ENCODE measurements at regions not wholly inside any gene's neighbourhood (a gene's known extent, or its start where the extent isn't known, plus 50 kb on each side); places are given as distances from the start of the nearest gene placed in this dataset.

DNA sequence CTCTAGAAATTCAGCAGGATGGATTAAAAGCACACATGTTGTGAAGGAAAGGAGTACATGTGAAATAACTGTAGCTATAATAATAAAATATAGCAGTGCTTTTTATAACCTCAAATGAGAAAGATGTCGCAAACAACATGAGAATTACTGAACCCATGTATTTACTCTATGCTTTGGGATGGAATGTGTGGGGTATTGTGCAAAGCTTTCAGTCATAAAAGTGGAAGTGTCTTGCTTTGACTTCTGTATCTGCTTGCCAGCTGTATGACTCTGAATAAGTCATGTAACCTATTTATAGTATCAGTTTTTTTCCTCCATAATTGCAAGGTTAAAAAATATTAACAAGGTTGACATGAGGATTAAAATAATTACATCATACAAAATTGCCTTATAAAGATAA is 519.3 kb upstream of the CADM2 start:
- TF ChIP-seq POLR2AphosphoS5 (IDR thresholded peaks at IDR 0.05), result no peak
- no peak for TF ChIP-seq EP300 (IDR thresholded peaks at IDR 0.05)
- no peak for TF ChIP-seq POLR2A (IDR thresholded peaks at IDR 0.05)
- intact Hi-C loops (cut with DNase I), result no loop called here
- 69 to 79% methylated on average over 1 of the region's 1 CpG for WGBS, 2 donors

DNA sequence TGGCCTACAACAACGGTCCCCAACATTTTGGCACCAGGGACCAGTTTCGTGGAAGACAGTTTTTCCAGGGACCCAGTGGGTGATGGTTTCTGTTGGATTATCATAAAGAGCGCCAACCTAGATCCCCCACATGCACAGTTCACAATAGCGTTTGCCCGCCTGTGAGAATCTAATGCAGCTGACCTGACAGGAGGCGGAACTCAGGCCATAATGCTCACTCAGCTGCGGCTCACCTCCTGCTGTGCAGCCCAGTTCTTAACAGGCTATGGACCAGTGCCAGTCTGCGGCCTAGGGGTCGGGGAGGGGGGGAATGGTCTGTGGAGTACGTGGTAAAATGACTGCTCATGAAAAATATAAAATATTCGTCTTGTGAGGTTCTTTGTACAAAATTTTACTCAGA is 518.5 kb upstream of the CADM2 start:
- intact Hi-C loops (cut with DNase I), result no loop called here
- Histone ChIP-seq H3K9me3 (no peaks in the 10 kb centered on the region), H3K36me3 (no peaks in the 10 kb centered on the region), H3K4me3 (no peak overlapping the region), H3K27ac (no peak overlapping the region), H3K4me1 (no peaks in the 10 kb centered on the region), H3K27me3 (no peaks in the 10 kb centered on the region)
- TF ChIP-seq POLR2A (IDR thresholded peaks at IDR 0.05) (no peak), POLR2AphosphoS5 (IDR thresholded peaks at IDR 0.05) (no peak)
- TF ChIP-seq, protein P1, sequence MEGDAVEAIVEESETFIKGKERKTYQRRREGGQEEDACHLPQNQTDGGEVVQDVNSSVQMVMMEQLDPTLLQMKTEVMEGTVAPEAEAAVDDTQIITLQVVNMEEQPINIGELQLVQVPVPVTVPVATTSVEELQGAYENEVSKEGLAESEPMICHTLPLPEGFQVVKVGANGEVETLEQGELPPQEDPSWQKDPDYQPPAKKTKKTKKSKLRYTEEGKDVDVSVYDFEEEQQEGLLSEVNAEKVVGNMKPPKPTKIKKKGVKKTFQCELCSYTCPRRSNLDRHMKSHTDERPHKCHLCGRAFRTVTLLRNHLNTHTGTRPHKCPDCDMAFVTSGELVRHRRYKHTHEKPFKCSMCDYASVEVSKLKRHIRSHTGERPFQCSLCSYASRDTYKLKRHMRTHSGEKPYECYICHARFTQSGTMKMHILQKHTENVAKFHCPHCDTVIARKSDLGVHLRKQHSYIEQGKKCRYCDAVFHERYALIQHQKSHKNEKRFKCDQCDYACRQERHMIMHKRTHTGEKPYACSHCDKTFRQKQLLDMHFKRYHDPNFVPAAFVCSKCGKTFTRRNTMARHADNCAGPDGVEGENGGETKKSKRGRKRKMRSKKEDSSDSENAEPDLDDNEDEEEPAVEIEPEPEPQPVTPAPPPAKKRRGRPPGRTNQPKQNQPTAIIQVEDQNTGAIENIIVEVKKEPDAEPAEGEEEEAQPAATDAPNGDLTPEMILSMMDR (IDR thresholded peaks at IDR 0.05), result no peak
- no peak for DNase-seq
- WGBS, 2 donors, result 66 to 73% methylated on average over 11 of the region's 11 CpGs

More for the DNA sequence above, 519.3 kb upstream of the CADM2 start:
- Histone ChIP-seq H3K4me3 (no peak overlapping the region), H3K27me3 (no peaks in the 10 kb centered on the region), H3K9me3 (no peaks in the 10 kb centered on the region), H3K36me3 (no peaks in the 10 kb centered on the region), H3K27ac (no peak overlapping the region), H3K4me1 (no peaks in the 10 kb centered on the region)
- no peak for DNase-seq

DNA sequence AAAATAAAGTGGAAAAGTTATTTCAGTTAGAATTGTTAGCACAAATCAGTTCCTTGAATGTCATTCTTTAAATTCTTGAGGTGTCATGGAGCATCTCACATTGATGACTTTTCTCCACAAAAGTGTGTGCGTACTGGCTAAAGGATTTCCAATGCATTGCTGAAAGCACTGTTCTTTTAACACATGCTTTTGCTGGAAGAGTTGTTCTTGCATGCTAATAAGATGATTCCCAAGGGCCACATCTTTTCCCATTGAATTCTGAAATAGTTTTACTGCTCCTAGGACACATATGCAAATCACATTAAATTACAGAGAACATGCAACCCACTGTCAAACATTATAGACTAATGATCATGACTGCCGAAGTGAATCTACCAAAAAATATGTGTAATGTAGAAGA is 516.3 kb upstream of the CADM2 start:
- intact Hi-C loops (cut with DNase I), result no loop called here
- TF ChIP-seq, protein P1 (IDR thresholded peaks at IDR 0.05), result no peak
- no peak for TF ChIP-seq POLR2AphosphoS5 (IDR thresholded peaks at IDR 0.05)
- TF ChIP-seq POLR2A (IDR thresholded peaks at IDR 0.05), result no peak
- no peak for TF ChIP-seq EP300 (IDR thresholded peaks at IDR 0.05)
- Histone ChIP-seq H3K4me3 (no peak overlapping the region), H3K27ac (no peak overlapping the region), H3K4me1 (no peaks in the 10 kb centered on the region), H3K36me3 (no peaks in the 10 kb centered on the region), H3K27me3 (no peaks in the 10 kb centered on the region), H3K9me3 (peaks cover 0 to 3% (median 0%) of the 10 kb centered on the region in 4 donors)
- 87 to 96% methylated on average over 2 of the region's 2 CpGs for WGBS, 2 donors
- DNase-seq, result no peak

DNA sequence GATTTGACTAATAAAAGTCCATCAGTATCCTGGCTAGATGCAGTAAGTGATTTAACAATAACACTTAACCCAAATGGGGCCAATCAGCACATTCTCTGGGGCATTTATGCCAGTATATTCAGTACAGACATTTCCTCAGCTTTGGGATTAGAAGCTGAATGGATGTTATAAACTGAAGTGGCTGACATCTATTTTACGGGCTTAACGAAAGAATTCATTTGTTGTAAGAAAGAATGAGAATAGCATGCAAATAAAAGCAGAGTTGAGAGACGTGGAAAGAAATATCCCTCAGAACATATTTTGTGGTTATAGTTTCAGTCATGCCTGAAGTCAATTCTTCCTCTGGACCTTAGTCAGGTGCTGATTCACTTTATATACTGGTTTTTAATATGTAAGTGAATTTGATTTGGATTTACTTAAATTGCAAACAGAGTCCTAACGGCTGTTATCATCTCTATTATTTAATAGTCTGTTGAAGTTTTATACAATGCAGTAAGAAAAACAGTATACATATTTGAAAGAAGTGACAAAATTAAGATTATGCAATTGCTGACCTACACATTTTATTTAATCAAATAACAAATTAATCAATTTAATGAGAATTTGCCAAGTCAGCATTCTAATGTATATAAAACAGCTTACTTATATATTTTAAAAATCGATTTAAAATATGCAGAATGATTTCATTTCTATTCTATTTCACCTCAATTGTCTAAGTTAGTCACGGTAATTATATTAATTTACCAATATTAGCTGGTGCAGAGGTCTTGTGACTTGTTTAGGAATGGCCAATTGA is 513.9 kb upstream of the CADM2 start:
- no peaks in the 10 kb centered on the region for H3K4me1 ChIP-seq
- no peak overlapping the region for H3K27ac ChIP-seq
- H3K9me3 ChIP-seq, result peaks cover 0 to 3% (median 0%) of the 10 kb centered on the region in 4 donors
- intact Hi-C loops (cut with DNase I), result no loop called here
- H3K4me3 ChIP-seq, result no peak overlapping the region
- DNase-seq, result no peak
- WGBS, 2 donors, result 62 to 68% methylated on average over 6 of the region's 6 CpGs
- no peaks in the 10 kb centered on the region for H3K36me3 ChIP-seq
- TF ChIP-seq, protein P1 (IDR thresholded peaks at IDR 0.05), result no peak
- TF ChIP-seq POLR2A (IDR thresholded peaks at IDR 0.05), result no peak
- no peak for TF ChIP-seq EP300 (IDR thresholded peaks at IDR 0.05)
- no peak for TF ChIP-seq POLR2AphosphoS5 (IDR thresholded peaks at IDR 0.05)
- no peaks in the 10 kb centered on the region for H3K27me3 ChIP-seq

DNA sequence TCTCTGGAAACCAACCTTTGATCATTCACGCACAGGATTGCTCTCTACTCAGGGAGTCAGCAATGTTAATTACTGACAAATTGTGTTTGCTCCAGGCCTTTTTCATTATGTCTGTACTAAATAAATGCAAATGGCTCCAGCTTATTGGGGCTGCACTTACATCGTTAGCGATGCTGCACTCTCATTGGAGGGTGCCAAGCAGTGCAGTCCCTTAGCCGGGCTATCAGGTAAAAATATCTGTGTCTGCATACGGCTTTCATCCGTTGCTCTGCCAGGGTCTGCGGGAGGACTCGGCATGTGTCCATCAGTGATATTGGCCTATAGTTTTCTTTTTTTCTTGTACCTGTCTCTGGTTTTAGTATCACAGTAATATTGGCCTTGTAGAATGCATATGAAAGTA is 471.5 kb upstream of the CADM2 start:
- Histone ChIP-seq H3K4me3 (no peak overlapping the region), H3K36me3 (no peaks in the 10 kb centered on the region), H3K9me3 (peaks cover 0 to 3% (median 0%) of the 10 kb centered on the region in 4 donors), H3K27me3 (no peaks in the 10 kb centered on the region), H3K27ac (no peak overlapping the region), H3K4me1 (no peaks in the 10 kb centered on the region)
- TF ChIP-seq EP300 (IDR thresholded peaks at IDR 0.05) (no peak), POLR2AphosphoS5 (IDR thresholded peaks at IDR 0.05) (no peak), POLR2A (IDR thresholded peaks at IDR 0.05) (no peak)
- TF ChIP-seq, protein P1 (IDR thresholded peaks at IDR 0.05), result no peak
- WGBS, 2 donors, result 72 to 81% methylated on average over 8 of the region's 8 CpGs
- no peak for DNase-seq
- intact Hi-C loops (cut with DNase I), result no loop called here

Data from sigmoid colon (tissue), 6 donors.